Glomerular visceral epithelial cell (primary cell): ENCODE measurements at regions not wholly inside any gene's neighbourhood (a gene's known extent, or its start where the extent isn't known, plus 50 kb on each side); places are given as distances from the start of the nearest gene placed in this dataset.

Experiments
- DNase-seq: peaks from one replicate; pipeline ENCODE4 v3.0.0-alpha.2; 2016; ENCODE audit errors: extremely low spot score

- DNase-seq, result no peak
These were observed 59.4 kb upstream of the TMEM17 start for GRCh38 chr2:62565309-62565908.

GRCh38 chr2:62564380-62565137, 58.6 kb upstream of the TMEM17 start:
- DNase-seq, result no peak

- DNase-seq, result no peak
These were observed 55.6 kb upstream of the TMEM17 start for GRCh38 chr2:62561586-62561985.

GRCh38 chr2:62559582-62559981, 53.6 kb upstream of the TMEM17 start:
- DNase-seq, result no peak

GRCh38 chr2:62558743-62559142, 52.7 kb upstream of the TMEM17 start:
- no peak for DNase-seq

GRCh38 chr2:62556086-62556485, 50.1 kb upstream of the TMEM17 start:
- DNase-seq, result no peak
